Keratinocyte (primary cell): ENCODE measurements at regions not wholly inside any gene's neighbourhood (a gene's known extent, or its start where the extent isn't known, plus 50 kb on each side); places are given as distances from the start of the nearest gene placed in this dataset.

Experiments used
- DNase-seq: peaks from one replicate; pipeline ENCODE4 v3.0.0-alpha.2; 2011; ENCODE audit warnings: low read depth, missing footprints, low spot score
- FAIRE-seq: peaks from 2 replicates; lab custom pipeline; 2011; peaks lifted over from hg19 to GRCh38; lab: Jason Lieb, UNC
- H2AFZ ChIP-seq: 2 replicates; pipeline ENCODE4 v1.6.0; 2012; ENCODE audit warnings: low read length, control low read depth, inconsistent platforms; ENCODE audit not compliant: control insufficient read depth
- H3K27ac ChIP-seq: 2 replicates; pipeline ENCODE4 v1.5.1; 2011; ENCODE audit warnings: low read length; ENCODE audit not compliant: control insufficient read depth, insufficient read depth
- H3K27me3 ChIP-seq: 3 replicates; pipeline ENCODE4 v1.6.0; 2011; ENCODE audit warnings: low read length; ENCODE audit not compliant: control insufficient read depth, insufficient read depth; ENCODE audit errors: extremely low read depth
- H3K36me3 ChIP-seq, 2 experiments: 2 replicates in 1 of 2; 3 replicates in 1 of 2; pipeline ENCODE4 v1.5.1; 2011; ENCODE audit warnings: low read length in 2 of 2, mild to moderate bottlenecking in 1 of 2; ENCODE audit not compliant: control insufficient read depth in 2 of 2, insufficient read depth in 2 of 2; ENCODE audit errors: extremely low read depth in 1 of 2
- H3K4me1 ChIP-seq: 3 replicates; pipeline ENCODE4 v1.5.1; 2011; ENCODE audit warnings: low read length; ENCODE audit not compliant: control insufficient read depth, insufficient read depth; ENCODE audit errors: extremely low read depth
- H3K4me2 ChIP-seq: 3 replicates; pipeline ENCODE4 v1.6.0; 2011; ENCODE audit warnings: low read depth, low read length; ENCODE audit not compliant: control insufficient read depth, insufficient read depth; ENCODE audit errors: extremely low read depth
- H3K4me3 ChIP-seq, 3 experiments: fragments of 200-600 bp in 1 of 3; sonication (generic) in 1 of 3; 2 replicates in 2 of 3; 3 replicates in 1 of 3; pipeline ENCODE4 v1.5.1; 2011 to 2016; ENCODE audit warnings: low read length in 3 of 3, mild to moderate bottlenecking in 3 of 3, control low read depth in 2 of 3, inconsistent platforms in 1 of 3, low read depth in 1 of 3, mixed read lengths in 1 of 3, mixed run types in 1 of 3, moderate library complexity in 1 of 3; ENCODE audit not compliant: control insufficient read depth in 2 of 3, insufficient read depth in 2 of 3; ENCODE audit errors: extremely low read depth in 1 of 3
- H3K79me2 ChIP-seq: 2 replicates; pipeline ENCODE4 v1.6.0; 2012; ENCODE audit warnings: low read length; ENCODE audit not compliant: control insufficient read depth, insufficient read depth
- H3K9ac ChIP-seq: 3 replicates; pipeline ENCODE4 v1.6.0; 2011; ENCODE audit warnings: low read length; ENCODE audit not compliant: control insufficient read depth, insufficient read depth; ENCODE audit errors: extremely low read depth
- H3K9me1 ChIP-seq: 3 replicates; pipeline ENCODE4 v1.6.0; 2011; ENCODE audit warnings: low read length; ENCODE audit not compliant: control insufficient read depth, insufficient read depth; ENCODE audit errors: extremely low read depth
- H3K9me3 ChIP-seq: 2 replicates; pipeline ENCODE4 v1.5.1; 2012; ENCODE audit warnings: low read depth, low read length; ENCODE audit not compliant: control insufficient read depth
- H4K20me1 ChIP-seq: 3 replicates; pipeline ENCODE4 v1.6.0; 2011; ENCODE audit warnings: low read length; ENCODE audit not compliant: control insufficient read depth, insufficient read depth; ENCODE audit errors: extremely low read depth
- EZH2 ChIP-seq: IDR thresholded peaks from one replicate; pipeline ENCODE4 v1.6.1; 2012; ENCODE audit warnings: inconsistent platforms, mild to moderate bottlenecking, low read length, moderate library complexity
- dilution Hi-C: fragments of 300-500 bp; cut with MboI; formaldehyde crosslinking; loops from one replicate; pipeline ENCODE4 v1.7.0; 2020; ENCODE audit warnings: low sequenced_read_pairs; ENCODE audit not compliant: extremely low pct_ligation_motif_present
- TF ChIP-seq, protein P1 (sequence below), 3 experiments: IDR thresholded peaks in 1 of 3; conservative IDR thresholded peaks in 1 of 3; optimal IDR thresholded peaks in 1 of 3; 2 replicates in 2 of 3; 3 replicates in 1 of 3; pipeline versions ENCODE3 to v1.5.1; 2011; ENCODE audit warnings: low read length in 3 of 3, mild to moderate bottlenecking in 3 of 3, moderate library complexity in 2 of 3, control low read depth in 1 of 3, inconsistent platforms in 1 of 3; ENCODE audit not compliant: insufficient read depth in 2 of 3; ENCODE audit errors: extremely low read depth in 1 of 3

- no peak for FAIRE-seq
- Histone ChIP-seq H4K20me1 (no peaks in the 10 kb centered on the region), H3K4me1 (no peaks in the 10 kb centered on the region), H3K4me2 (no peak overlapping the region), H3K9me3 (no peaks in the 10 kb centered on the region), H3K79me2 (no peaks in the 10 kb centered on the region), H3K4me3 (no peak overlapping the region), H3K36me3 (no peaks in the 10 kb centered on the region), H2AFZ (no peak overlapping the region), H3K9ac (no peak overlapping the region), H3K27ac (no peak overlapping the region), H3K27me3 (no peaks in the 10 kb centered on the region), H3K9me1 (no peaks in the 10 kb centered on the region)
- DNase-seq, result no peak
- dilution Hi-C loops, result no loop called here
- TF ChIP-seq EZH2, result no peak
- TF ChIP-seq, protein P1, sequence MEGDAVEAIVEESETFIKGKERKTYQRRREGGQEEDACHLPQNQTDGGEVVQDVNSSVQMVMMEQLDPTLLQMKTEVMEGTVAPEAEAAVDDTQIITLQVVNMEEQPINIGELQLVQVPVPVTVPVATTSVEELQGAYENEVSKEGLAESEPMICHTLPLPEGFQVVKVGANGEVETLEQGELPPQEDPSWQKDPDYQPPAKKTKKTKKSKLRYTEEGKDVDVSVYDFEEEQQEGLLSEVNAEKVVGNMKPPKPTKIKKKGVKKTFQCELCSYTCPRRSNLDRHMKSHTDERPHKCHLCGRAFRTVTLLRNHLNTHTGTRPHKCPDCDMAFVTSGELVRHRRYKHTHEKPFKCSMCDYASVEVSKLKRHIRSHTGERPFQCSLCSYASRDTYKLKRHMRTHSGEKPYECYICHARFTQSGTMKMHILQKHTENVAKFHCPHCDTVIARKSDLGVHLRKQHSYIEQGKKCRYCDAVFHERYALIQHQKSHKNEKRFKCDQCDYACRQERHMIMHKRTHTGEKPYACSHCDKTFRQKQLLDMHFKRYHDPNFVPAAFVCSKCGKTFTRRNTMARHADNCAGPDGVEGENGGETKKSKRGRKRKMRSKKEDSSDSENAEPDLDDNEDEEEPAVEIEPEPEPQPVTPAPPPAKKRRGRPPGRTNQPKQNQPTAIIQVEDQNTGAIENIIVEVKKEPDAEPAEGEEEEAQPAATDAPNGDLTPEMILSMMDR (optimal IDR thresholded peaks at IDR 0.05 in 1 of 3, IDR thresholded peaks at IDR 0.05 in 1 of 3, conservative IDR thresholded peaks at IDR 0.05 in 1 of 3; ENCODE audit: extremely low read depth in 1 of 3, insufficient read depth in 2 of 3, low read length in 3 of 3), result no peak
Measured at GRCh38 chr7:97468493-97468892, 263.4 kb upstream of the TAC1 start.

DNA sequence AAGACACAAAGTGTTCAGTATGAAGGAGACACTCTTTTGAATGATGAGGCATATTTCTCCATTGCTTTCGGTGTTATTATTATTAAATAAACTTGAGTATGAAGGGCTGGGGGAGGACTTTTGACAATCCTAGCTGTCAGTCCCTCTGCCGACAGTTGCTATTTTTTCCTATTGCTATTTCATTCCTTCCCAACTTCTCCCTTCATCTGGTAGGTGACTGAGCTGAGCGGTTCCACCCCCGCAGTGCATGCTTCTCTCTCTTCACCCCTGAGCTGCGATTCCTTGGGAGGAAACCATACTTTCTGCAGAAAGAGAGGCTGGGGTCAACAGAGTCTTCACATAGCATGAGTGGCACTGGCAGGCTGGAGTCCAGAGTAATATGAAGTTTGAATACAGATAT is 261.2 kb upstream of the TAC1 start:
- H3K9me1 ChIP-seq, result no peaks in the 10 kb centered on the region
- no peaks in the 10 kb centered on the region for H3K9me3 ChIP-seq
- no peaks in the 10 kb centered on the region for H3K4me1 ChIP-seq
- no peaks in the 10 kb centered on the region for H4K20me1 ChIP-seq
- FAIRE-seq, result no peak
- no peak overlapping the region for H3K4me3 ChIP-seq
- no peak for TF ChIP-seq EZH2
- TF ChIP-seq, protein P1 (optimal IDR thresholded peaks at IDR 0.05 in 1 of 3, IDR thresholded peaks at IDR 0.05 in 1 of 3, conservative IDR thresholded peaks at IDR 0.05 in 1 of 3; ENCODE audit: extremely low read depth in 1 of 3, insufficient read depth in 2 of 3, low read length in 3 of 3), result no peak
- H3K27ac ChIP-seq, result no peak overlapping the region
- H3K4me2 ChIP-seq, result no peak overlapping the region
- no peaks in the 10 kb centered on the region for H3K36me3 ChIP-seq
- H3K9ac ChIP-seq, result no peak overlapping the region
- no peak for DNase-seq
- H3K79me2 ChIP-seq, result no peaks in the 10 kb centered on the region
- no peak overlapping the region for H2AFZ ChIP-seq
- dilution Hi-C loops, result no loop called here
- H3K27me3 ChIP-seq, result no peaks in the 10 kb centered on the region
